HEK293 (cell line): ENCODE measurements at regions not wholly inside any gene's neighbourhood (a gene's known extent, or its start where the extent isn't known, plus 50 kb on each side); places are given as distances from the start of the nearest gene placed in this dataset.

Experiments used
- CTCF ChIA-PET: fragments of 350-600 bp; formaldehyde crosslinking; extraction: SDS; loops from one replicate; lab custom pipeline; 2021; ENCODE audit warnings: antibody characterized with exemption; lab: Yijun Ruan, JAX
- POLR2A ChIA-PET: fragments of 300-600 bp; formaldehyde crosslinking; extraction: SDS; loops from one replicate; lab custom pipeline; 2020; ENCODE audit warnings: antibody characterized with exemption, inconsistent platforms; lab: Yijun Ruan, JAX
- H3K27ac ChIP-seq: fragments of 200-500 bp; sonication (Bioruptor generic); 2 replicates; pipeline ENCODE4 v1.5.1; 2014; ENCODE audit warnings: low read depth, low read length, control low read depth, inconsistent platforms; ENCODE audit errors: extremely low read depth
- H3K36me3 ChIP-seq, 2 experiments: fragments of 200-500 bp in 1 of 2; sonication (Bioruptor generic) in 1 of 2; 1 replicate in 1 of 2; 2 replicates in 1 of 2; pipeline ENCODE4 v1.5.1; 2014 to 2017; ENCODE audit warnings: inconsistent platforms in 2 of 2, low read length in 2 of 2; ENCODE audit not compliant: control insufficient read depth in 2 of 2, insufficient read depth in 1 of 2
- H3K4me1 ChIP-seq: fragments of 200-500 bp; sonication (Bioruptor generic); 2 replicates; pipeline ENCODE4 v1.5.1; 2014; ENCODE audit warnings: mild to moderate bottlenecking, low read length, inconsistent platforms; ENCODE audit not compliant: control insufficient read depth, insufficient read depth
- H3K4me3 ChIP-seq: 2 replicates; pipeline ENCODE4 v1.5.1; 2011; ENCODE audit warnings: low read depth, mild to moderate bottlenecking, control low read depth, low read length, moderate library complexity
- H3K9me3 ChIP-seq: fragments of 200-500 bp; sonication (Bioruptor generic); 2 replicates; pipeline ENCODE4 v1.5.1; 2014; ENCODE audit warnings: low read depth, low read length, inconsistent platforms; ENCODE audit not compliant: control insufficient read depth, insufficient read depth
- BCL11A ChIP-seq: fragments of 450-650 bp; formaldehyde crosslinking; IDR thresholded peaks from 2 replicates; pipeline ENCODE4 v1.5.1; 2016; ENCODE audit warnings: low read depth, missing biosample characterization, missing genetic modification characterization
- CTCF ChIP-seq: fragments of 450-650 bp; formaldehyde crosslinking; IDR thresholded peaks from 2 replicates; pipeline ENCODE4 v1.5.1; 2016; ENCODE audit warnings: missing biosample characterization, missing genetic modification characterization
- EGR2 ChIP-seq: fragments of 450-650 bp; formaldehyde crosslinking; IDR thresholded peaks from 2 replicates; pipeline ENCODE4 v1.5.1; 2016; ENCODE audit warnings: low read depth, missing biosample characterization, missing genetic modification characterization
- IKZF3 ChIP-seq: fragments of 450-650 bp; IDR thresholded peaks from 2 replicates; pipeline ENCODE4 v1.5.0; 2018; ENCODE audit warnings: missing biosample characterization, mild to moderate bottlenecking, missing genetic modification characterization, moderate library complexity
- PRDM6 ChIP-seq: fragments of 450-650 bp; formaldehyde crosslinking; IDR thresholded peaks from 2 replicates; pipeline ENCODE4 v1.5.1; 2017; ENCODE audit warnings: missing biosample characterization, missing genetic modification characterization
- SALL2 ChIP-seq: fragments of 450-650 bp; formaldehyde crosslinking; IDR thresholded peaks from 2 replicates; pipeline ENCODE4 v1.5.0; 2017; ENCODE audit warnings: missing biosample characterization, mild to moderate bottlenecking, missing genetic modification characterization, borderline replicate concordance
- SP7 ChIP-seq: fragments of 450-650 bp; formaldehyde crosslinking; IDR thresholded peaks from 2 replicates; pipeline ENCODE4 v1.5.1; 2016; ENCODE audit warnings: missing biosample characterization, missing genetic modification characterization
- TCF7L2 ChIP-seq: IDR thresholded peaks from 2 replicates; pipeline ENCODE4 v1.6.1; 2011; ENCODE audit warnings: low read depth, mild to moderate bottlenecking, inconsistent platforms, low read length, moderate library complexity, borderline replicate concordance
- YY2 ChIP-seq: fragments of 450-650 bp; formaldehyde crosslinking; IDR thresholded peaks from 2 replicates; pipeline ENCODE4 v1.5.1; 2016; ENCODE audit warnings: missing biosample characterization, missing genetic modification characterization
- ZBTB11 ChIP-seq: fragments of 450-650 bp; formaldehyde crosslinking; conservative IDR thresholded peaks from 2 replicates; pipeline ENCODE4 v1.5.1; 2016; ENCODE audit warnings: low read depth, missing biosample characterization, missing genetic modification characterization
- ZBTB21 ChIP-seq: fragments of 450-650 bp; formaldehyde crosslinking; IDR thresholded peaks from 2 replicates; pipeline ENCODE4 v1.5.1; 2017; ENCODE audit warnings: missing biosample characterization, missing genetic modification characterization
- ZFP41 ChIP-seq: fragments of 450-650 bp; formaldehyde crosslinking; IDR thresholded peaks from 2 replicates; pipeline ENCODE4 v1.5.1; 2016; ENCODE audit warnings: missing biosample characterization, missing genetic modification characterization, borderline replicate concordance
- ZNF10 ChIP-seq: fragments of 450-650 bp; formaldehyde crosslinking; IDR thresholded peaks from 2 replicates; pipeline ENCODE4 v1.5.1; 2017; ENCODE audit warnings: missing biosample characterization, missing genetic modification characterization
- ZNF19 ChIP-seq: fragments of 450-650 bp; formaldehyde crosslinking; IDR thresholded peaks from 2 replicates; pipeline ENCODE4; 2016; ENCODE audit warnings: missing biosample characterization, missing genetic modification characterization, low read depth
- ZNF280C ChIP-seq: fragments of 450-650 bp; formaldehyde crosslinking; IDR thresholded peaks from 2 replicates; pipeline ENCODE4 v1.5.1; 2016; ENCODE audit warnings: missing biosample characterization, missing genetic modification characterization
- ZNF404 ChIP-seq: fragments of 450-650 bp; formaldehyde crosslinking; IDR thresholded peaks from 2 replicates; pipeline ENCODE4 v1.5.1; 2017; ENCODE audit warnings: missing biosample characterization, missing genetic modification characterization
- ZNF416 ChIP-seq: fragments of 450-650 bp; formaldehyde crosslinking; IDR thresholded peaks from 2 replicates; pipeline ENCODE4 v1.5.1; 2016; ENCODE audit warnings: missing biosample characterization, missing genetic modification characterization
- ZNF449 ChIP-seq: fragments of 450-650 bp; formaldehyde crosslinking; IDR thresholded peaks from 2 replicates; pipeline ENCODE4 v1.5.1; 2017; ENCODE audit warnings: missing biosample characterization, mild to moderate bottlenecking, missing genetic modification characterization, moderate library complexity
- ZNF510 ChIP-seq: fragments of 450-650 bp; formaldehyde crosslinking; IDR thresholded peaks from 2 replicates; pipeline ENCODE4 v1.5.1; 2018; ENCODE audit warnings: mild to moderate bottlenecking, missing genetic modification characterization, missing biosample characterization; ENCODE audit not compliant: insufficient replicate concordance
- ZNF549 ChIP-seq: fragments of 450-650 bp; IDR thresholded peaks from 2 replicates; pipeline ENCODE4 v1.5.1; 2018; ENCODE audit warnings: missing biosample characterization, missing genetic modification characterization, mild to moderate bottlenecking, inconsistent platforms, moderate library complexity
- ZNF555 ChIP-seq: fragments of 450-650 bp; formaldehyde crosslinking; conservative IDR thresholded peaks from 2 replicates; pipeline ENCODE4 v1.5.1; 2017; ENCODE audit warnings: missing biosample characterization, mild to moderate bottlenecking, missing genetic modification characterization, inconsistent platforms
- ZNF658 ChIP-seq: fragments of 450-650 bp; formaldehyde crosslinking; IDR thresholded peaks from 2 replicates; pipeline ENCODE4; 2016; ENCODE audit warnings: missing biosample characterization, missing genetic modification characterization
- ZSCAN30 ChIP-seq: fragments of 450-650 bp; IDR thresholded peaks from 2 replicates; pipeline ENCODE4 v1.5.1; 2018; ENCODE audit warnings: missing biosample characterization, mild to moderate bottlenecking, missing genetic modification characterization, moderate library complexity
- ZSCAN5A ChIP-seq: fragments of 450-650 bp; formaldehyde crosslinking; IDR thresholded peaks from 2 replicates; pipeline ENCODE4 v1.5.1; 2016; ENCODE audit warnings: missing biosample characterization, missing genetic modification characterization

- no peak overlapping the region for H3K27ac ChIP-seq
- H3K4me1 ChIP-seq = no peaks in the 10 kb centered on the region
- TF ChIP-seq SALL2 (tag by site-specific recombination) (no peak), ZSCAN5A (tag by site-specific recombination) (no peak), EGR2 (tag by site-specific recombination) (no peak), CTCF (no peak), ZSCAN30 (no peak), ZNF19 (no peak), IKZF3 (no peak), ZNF404 (tag by site-specific recombination) (no peak), ZNF510 (no peak), PRDM6 (tag by site-specific recombination) (no peak), ZFP41 (tag by site-specific recombination) (no peak), ZNF555 (tag by site-specific recombination) (no peak), TCF7L2 (no peak), ZNF10 (tag by site-specific recombination) (no peak), BCL11A (tag by site-specific recombination) (no peak), ZNF280C (tag by site-specific recombination) (no peak), ZNF658 (tag by site-specific recombination) (no peak)
- no peaks in the 10 kb centered on the region for H3K9me3 ChIP-seq
- ChIA-PET CTCF (no interaction called here), POLR2A (no interaction called here)
- H3K36me3 ChIP-seq = no peaks in the 10 kb centered on the region
- no peak overlapping the region for H3K4me3 ChIP-seq
Measured at GRCh38 chr3:177438596-177439220, 241.4 kb upstream of the TBL1XR1 start.

GRCh38 chr3:177439694-177440269 is 242.5 kb upstream of the TBL1XR1 start:
- Histone ChIP-seq H3K4me1 (no peaks in the 10 kb centered on the region), H3K4me3 (no peak overlapping the region), H3K27ac (no peak overlapping the region), H3K9me3 (no peaks in the 10 kb centered on the region), H3K36me3 (no peaks in the 10 kb centered on the region)
- TF ChIP-seq ZNF449 (tag by site-specific recombination) (no peak), ZNF416 (tag by site-specific recombination) (no peak), YY2 (no peak), ZBTB21 (tag by site-specific recombination) (no peak), ZBTB11 (tag by site-specific recombination) (no peak), ZNF549 (tag by site-specific recombination) (no peak), SP7 (no peak)
- ChIA-PET CTCF (no interaction called here), POLR2A (no interaction called here)
